Spleen (tissue), 11 donors: ENCODE measurements at regions not wholly inside any gene's neighbourhood (a gene's known extent, or its start where the extent isn't known, plus 50 kb on each side); places are given as distances from the start of the nearest gene placed in this dataset.

ENCODE experiments used
- DNase-seq: peaks from one replicate; pipeline ENCODE4 v3.0.0-alpha.2; 2020
- H3K27ac ChIP-seq, 8 donors: fragments of 200-600 bp; sonication (generic) in 7 of 8; 1 replicate in 4 of 8; 2 replicates in 4 of 8; pipeline versions ENCODE4 v1.5.0 to v1.8.0; 2016 to 2021; ENCODE audit warnings: inconsistent platforms in 4 of 8, mild to moderate bottlenecking in 4 of 8, moderate library complexity in 1 of 8
- H3K27me3 ChIP-seq, 7 donors: fragments of 200-600 bp; sonication (generic) in 6 of 7; replicated peaks in 1 of 7; 1 replicate in 4 of 7; 2 replicates in 3 of 7; pipeline versions ENCODE4 v1.5.0 to v1.8.0; 2016 to 2021; ENCODE audit warnings: inconsistent platforms in 3 of 7, mild to moderate bottlenecking in 1 of 7
- H3K36me3 ChIP-seq, 6 donors: fragments of 200-600 bp; sonication (generic) in 5 of 6; 1 replicate in 4 of 6; 2 replicates in 2 of 6; pipeline versions ENCODE4 v1.5.0 to v1.8.0; 2016 to 2021; ENCODE audit warnings: inconsistent platforms in 2 of 6
- H3K4me1 ChIP-seq, 6 donors: fragments of 200-600 bp; sonication (generic) in 5 of 6; 1 replicate in 3 of 6; 2 replicates in 3 of 6; pipeline versions ENCODE4 v1.5.0 to v1.8.0; 2016 to 2021; ENCODE audit warnings: inconsistent platforms in 3 of 6
- H3K4me3 ChIP-seq, 8 donors: fragments of 200-600 bp; sonication (generic) in 7 of 8; 1 replicate in 4 of 8; 2 replicates in 4 of 8; pipeline versions ENCODE4 v1.5.0 to v1.8.0; 2016 to 2021; ENCODE audit warnings: inconsistent platforms in 4 of 8, mild to moderate bottlenecking in 4 of 8, moderate library complexity in 2 of 8
- H3K9me3 ChIP-seq, 8 donors: fragments of 200-600 bp; sonication (generic) in 7 of 8; 1 replicate in 4 of 8; 2 replicates in 4 of 8; pipeline versions ENCODE4 v1.5.0 to v1.8.0; 2016 to 2021; ENCODE audit warnings: inconsistent platforms in 4 of 8
- CTCF ChIP-seq, 11 experiments: fragments of 200-600 bp in 7 of 11; fragments of 450-650 bp in 4 of 11; sonication (generic) in 4 of 11; IDR thresholded peaks in 8 of 11; conservative IDR thresholded peaks in 3 of 11; 1 replicate in 7 of 11; 2 replicates in 4 of 11; pipeline versions ENCODE4 v1.4.0 to v1.8.0; 2016 to 2021; ENCODE audit warnings: antibody characterized with exemption in 11 of 11, inconsistent platforms in 4 of 11, mild to moderate bottlenecking in 1 of 11
- POLR2A ChIP-seq, 3 donors: fragments of 450-650 bp; IDR thresholded peaks; one replicate each; pipeline ENCODE4 v1.5.1; 2017; ENCODE audit warnings: antibody characterized with exemption in 3 of 3, mild to moderate bottlenecking in 1 of 3
- POLR2AphosphoS5 ChIP-seq, 3 donors: sonication (generic); formaldehyde crosslinking; IDR thresholded peaks; one replicate each; pipeline ENCODE4 v1.5.1; 2017; ENCODE audit warnings: antibody characterized with exemption in 3 of 3
- WGBS, 5 donors: extraction: QIAGEN DNeasy Blood & Tissue Kit in 3 of 5; methylation state at CpG; one replicate each; pipeline versions ENCODE4 v1.1.5 to v1.1.7; 2013 to 2018; 5-methylcytosine and 5-hydroxymethylcytosine counted together
- intact Hi-C: fragments of 100-400 bp; cut with DNase I; formaldehyde crosslinking; loops from one replicate; pipeline ENCODE4 v1.15.0; 2023; ENCODE audit warnings: low total_unique reads
- donor health status: healthy with polysubstance abuse.
- donor health status: DM: no; HTN: no; CAD: no; lungs with moderate emphysema.
- donor health status: DM: no; HTN: no; CAD: no.
- donor health status: Bipolar disorder and iron deficiency.
- donor health status: healthy.
- donor health status: DM: no; HTN: no; CAD: no.
- donor health status: DM: yes; HTN: yes; CAD: no.

DNA sequence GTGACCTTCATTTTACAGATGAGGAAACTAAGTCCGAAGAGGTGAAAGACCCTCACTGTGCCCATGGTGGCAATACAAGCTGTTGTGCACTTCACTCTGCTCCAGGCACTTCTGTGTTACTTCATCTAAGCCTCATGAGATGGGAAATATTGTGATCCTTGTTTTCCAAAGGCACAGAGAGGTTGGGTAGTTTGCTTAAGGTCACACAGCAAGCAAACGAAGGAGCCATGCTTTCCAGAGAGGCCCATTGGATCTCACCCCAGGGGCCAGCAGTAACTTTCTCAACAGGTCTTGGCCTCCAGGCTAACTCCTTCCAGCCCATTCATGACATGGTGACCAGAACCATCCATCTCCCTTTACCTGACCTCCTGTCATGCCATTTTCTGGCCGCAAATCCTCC lies 332.8 kb downstream of the MN1 start:
- H3K9me3 ChIP-seq, result no peaks in the 10 kb centered on the region
- H3K36me3 ChIP-seq, result no peaks in the 10 kb centered on the region
- H3K27me3 ChIP-seq, result peaks cover 0 to 40% (median 0%) of the 10 kb centered on the region in 7 donors
- 45 to 93% (median 87%) methylated on average over 3 of the region's 3 CpGs for WGBS, 5 donors
- no peak for TF ChIP-seq POLR2AphosphoS5 (IDR thresholded peaks at IDR 0.05)
- no peak for TF ChIP-seq CTCF (IDR thresholded peaks at IDR 0.05 in 8 of 11, conservative IDR thresholded peaks at IDR 0.05 in 3 of 11)
- TF ChIP-seq POLR2A (IDR thresholded peaks at IDR 0.05), result no peak
- no peak overlapping the region for H3K4me3 ChIP-seq
- no peaks in the 10 kb centered on the region for H3K4me1 ChIP-seq
- no peak overlapping the region for H3K27ac ChIP-seq
- no peak for DNase-seq
- intact Hi-C loops, result no loop called here

- H3K27me3 ChIP-seq, result peaks cover 0 to 38% (median 0%) of the 10 kb centered on the region in 7 donors
- H3K4me1 ChIP-seq, result no peaks in the 10 kb centered on the region
- no peak overlapping the region for H3K4me3 ChIP-seq
- WGBS, 5 donors, result 81 to 91% (median 84%) methylated on average over 2 of the region's 2 CpGs
- no peak for DNase-seq
- no peak overlapping the region for H3K27ac ChIP-seq
- intact Hi-C loops, result no loop called here
- no peaks in the 10 kb centered on the region for H3K36me3 ChIP-seq
- TF ChIP-seq POLR2AphosphoS5 (IDR thresholded peaks at IDR 0.05) (no peak), POLR2A (IDR thresholded peaks at IDR 0.05) (no peak), CTCF (IDR thresholded peaks at IDR 0.05 in 8 of 11, conservative IDR thresholded peaks at IDR 0.05 in 3 of 11) (no peak)
- H3K9me3 ChIP-seq, result no peaks in the 10 kb centered on the region
Observed at GRCh38 chr22:27470169-27470772, 331.3 kb downstream of the MN1 start.

DNA sequence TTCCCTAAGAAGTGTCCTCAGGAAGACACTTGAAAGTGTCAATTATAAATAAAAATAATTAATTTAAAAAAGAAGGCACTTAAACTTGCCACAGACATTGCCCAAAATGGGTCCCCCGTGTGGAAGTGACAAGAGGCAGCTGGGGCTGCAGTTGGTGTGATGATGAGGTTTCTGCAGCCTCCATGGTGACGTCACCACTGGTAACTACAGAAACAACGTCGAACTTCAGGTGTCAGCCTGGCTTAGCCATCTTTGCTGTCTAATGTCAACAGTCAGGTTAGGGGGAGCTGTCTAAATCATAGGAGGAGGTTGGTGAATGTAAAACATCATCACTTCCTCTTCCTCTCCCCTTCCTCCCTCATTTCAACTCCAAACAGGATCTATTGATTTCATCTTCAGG lies 328.6 kb downstream of the MN1 start:
- Histone ChIP-seq H3K4me1 (no peaks in the 10 kb centered on the region), H3K27me3 (peaks cover 0 to 43% (median 0%) of the 10 kb centered on the region in 7 donors), H3K27ac (no peak overlapping the region), H3K36me3 (no peaks in the 10 kb centered on the region), H3K4me3 (no peak overlapping the region), H3K9me3 (no peaks in the 10 kb centered on the region)
- WGBS, 5 donors, result 49 to 67% (median 62%) methylated on average over 4 of the region's 4 CpGs
- no peak for DNase-seq
- intact Hi-C loops, result no loop called here
- no peak for TF ChIP-seq POLR2A (IDR thresholded peaks at IDR 0.05)
- no peak for TF ChIP-seq CTCF (IDR thresholded peaks at IDR 0.05 in 8 of 11, conservative IDR thresholded peaks at IDR 0.05 in 3 of 11)
- no peak for TF ChIP-seq POLR2AphosphoS5 (IDR thresholded peaks at IDR 0.05)

DNA sequence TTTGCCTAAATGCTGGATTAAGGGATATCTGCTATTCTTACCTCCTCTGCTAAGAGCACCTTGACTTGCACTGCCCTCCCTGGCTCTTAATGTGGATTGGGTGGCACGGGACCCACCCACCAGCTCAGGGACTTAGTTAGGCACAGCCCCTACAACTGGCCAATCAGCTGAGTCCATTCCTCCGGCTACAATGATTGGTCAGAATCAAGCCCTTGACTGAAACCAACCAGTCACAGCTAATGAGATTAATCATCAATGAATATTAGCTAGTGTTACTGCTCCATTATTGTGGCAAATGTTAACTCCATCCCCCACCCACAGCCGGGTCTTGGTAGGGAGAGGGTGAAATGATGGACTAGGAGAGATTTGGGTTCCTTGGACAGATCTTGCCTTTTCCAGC lies 328.0 kb downstream of the MN1 start:
- TF ChIP-seq POLR2A (IDR thresholded peaks at IDR 0.05), result no peak
- no peak for TF ChIP-seq CTCF (IDR thresholded peaks at IDR 0.05 in 8 of 11, conservative IDR thresholded peaks at IDR 0.05 in 3 of 11)
- TF ChIP-seq POLR2AphosphoS5 (IDR thresholded peaks at IDR 0.05), result no peak
- H3K4me1 ChIP-seq, result no peaks in the 10 kb centered on the region
- no peak overlapping the region for H3K4me3 ChIP-seq
- H3K27me3 ChIP-seq, result peaks cover 0 to 37% (median 0%) of the 10 kb centered on the region in 7 donors
- no peaks in the 10 kb centered on the region for H3K9me3 ChIP-seq
- DNase-seq, result no peak
- intact Hi-C loops, result no loop called here
- no peaks in the 10 kb centered on the region for H3K36me3 ChIP-seq
- H3K27ac ChIP-seq, result no peak overlapping the region
- WGBS, 5 donors, result 79 to 97% (median 86%) methylated on average over 3 of the region's 3 CpGs
